Esophagus squamous epithelium (tissue), 5 donors: ENCODE measurements at regions not wholly inside any gene's neighbourhood (a gene's known extent, or its start where the extent isn't known, plus 50 kb on each side); places are given as distances from the start of the nearest gene placed in this dataset.

Source experiments
- DNase-seq: peaks from one replicate; lab custom pipeline; 2025; lab: John Stamatoyannopoulos, UW
- H3K27ac ChIP-seq, 4 donors: fragments of 200-600 bp; sonication (generic); one replicate each; pipeline ENCODE4 v1.5.1; 2016 to 2019; ENCODE audit warnings: mild to moderate bottlenecking in 1 of 4
- H3K27me3 ChIP-seq, 4 donors: fragments of 200-600 bp; sonication (generic); 1 replicate in 3 of 4; 2 replicates in 1 of 4; pipeline versions ENCODE4 v1.5.1 to v1.6.0; 2017 to 2021; ENCODE audit warnings: antibody characterized with exemption in 1 of 4
- H3K36me3 ChIP-seq, 3 donors: fragments of 200-600 bp; sonication (generic); one replicate each; pipeline ENCODE4 v1.5.1; 2016 to 2019
- H3K4me1 ChIP-seq, 3 donors: fragments of 200-600 bp; sonication (generic); one replicate each; pipeline ENCODE4 v1.5.1; 2017 to 2019
- H3K4me3 ChIP-seq, 4 donors: fragments of 200-600 bp; sonication (generic); 1 replicate in 3 of 4; 2 replicates in 1 of 4; pipeline ENCODE4 v1.5.1; 2016 to 2019; ENCODE audit warnings: mild to moderate bottlenecking in 2 of 4, moderate library complexity in 1 of 4
- H3K9me3 ChIP-seq, 3 donors: fragments of 200-600 bp; sonication (generic); one replicate each; pipeline ENCODE4 v1.5.1; 2016 to 2019
- CTCF ChIP-seq, 6 experiments: fragments of 450-650 bp in 4 of 6; fragments of 200-600 bp in 2 of 6; sonication (generic) in 2 of 6; IDR thresholded peaks; one replicate each; pipeline ENCODE4 v1.5.1; 2016 to 2019; ENCODE audit warnings: antibody characterized with exemption in 6 of 6, mild to moderate bottlenecking in 4 of 6, moderate library complexity in 4 of 6
- POLR2A ChIP-seq, 4 donors: fragments of 450-650 bp; IDR thresholded peaks; one replicate each; pipeline ENCODE4 v1.6.1; 2017; ENCODE audit warnings: antibody characterized with exemption in 4 of 4, mild to moderate bottlenecking in 4 of 4, moderate library complexity in 3 of 4
- WGBS, 2 donors: methylation state at CpG; one replicate each; pipeline ENCODE4 v1.1.5; 2018; 5-methylcytosine and 5-hydroxymethylcytosine counted together
- intact Hi-C: fragments of 100-400 bp; cut with DNase I; formaldehyde crosslinking; loops from one replicate; pipeline ENCODE4 v1.15.0; 2022
- donor health status: DM: yes; HTN: yes; CAD: no.

GRCh38 chr7:21217365-21217764 is 210.5 kb upstream of the SP4 start:
- intact Hi-C loops: no loop called here

GRCh38 chr7:21218155-21218554 is 209.7 kb upstream of the SP4 start:
- 61% methylated on average over 2 of the region's 2 CpGs for WGBS, 2 donors
- Histone ChIP-seq H3K9me3 (no peaks in the 10 kb centered on the region), H3K27me3 (no peaks in the 10 kb centered on the region), H3K36me3 (no peaks in the 10 kb centered on the region), H3K27ac (no peak overlapping the region), H3K4me3 (no peak overlapping the region), H3K4me1 (no peaks in the 10 kb centered on the region)
- TF ChIP-seq POLR2A (IDR thresholded peaks at IDR 0.05) (no peak), CTCF (IDR thresholded peaks at IDR 0.05) (no peak)
- intact Hi-C loops: no loop called here
- no peak for DNase-seq

More at GRCh38 chr7:21217365-21217764, 210.5 kb upstream of the SP4 start:
- DNase-seq: no peak
- H3K4me3 ChIP-seq: no peak overlapping the region
- no peaks in the 10 kb centered on the region for H3K4me1 ChIP-seq
- H3K27ac ChIP-seq: no peak overlapping the region
- WGBS, 2 donors: 37 to 91% methylated on average over 1 of the region's 1 CpG
- TF ChIP-seq CTCF (IDR thresholded peaks at IDR 0.05): no peak
- TF ChIP-seq POLR2A (IDR thresholded peaks at IDR 0.05): no peak
- peaks cover 0 to 3% (median 0%) of the 10 kb centered on the region in 4 donors for H3K27me3 ChIP-seq
- no peaks in the 10 kb centered on the region for H3K9me3 ChIP-seq
- no peaks in the 10 kb centered on the region for H3K36me3 ChIP-seq

GRCh38 chr7:21221130-21221529 is 206.8 kb upstream of the SP4 start:
- no peaks in the 10 kb centered on the region for H3K4me1 ChIP-seq
- 76 to 92% methylated on average over 9 to 12 of the region's 16 CpGs for WGBS, 2 donors
- DNase-seq: no peak
- no peak overlapping the region for H3K27ac ChIP-seq
- intact Hi-C loops: no loop called here
- no peak overlapping the region for H3K4me3 ChIP-seq
- peaks cover 0 to 3% (median 0%) of the 10 kb centered on the region in 4 donors for H3K27me3 ChIP-seq
- H3K9me3 ChIP-seq: no peaks in the 10 kb centered on the region
- TF ChIP-seq POLR2A (IDR thresholded peaks at IDR 0.05) (no peak), CTCF (IDR thresholded peaks at IDR 0.05) (no peak)
- H3K36me3 ChIP-seq: no peaks in the 10 kb centered on the region

- peaks cover 0 to 11% (median 0%) of the 10 kb centered on the region in 4 donors for H3K27me3 ChIP-seq
- 76 to 80% methylated on average over 5 of the region's 5 CpGs for WGBS, 2 donors
- TF ChIP-seq CTCF (IDR thresholded peaks at IDR 0.05) (no peak), POLR2A (IDR thresholded peaks at IDR 0.05) (no peak)
- no peaks in the 10 kb centered on the region for H3K9me3 ChIP-seq
- no peaks in the 10 kb centered on the region for H3K36me3 ChIP-seq
- intact Hi-C loops: no loop called here
- no peak overlapping the region for H3K4me3 ChIP-seq
- no peak overlapping the region for H3K27ac ChIP-seq
- H3K4me1 ChIP-seq: no peaks in the 10 kb centered on the region
- no peak for DNase-seq
Measured at GRCh38 chr7:21238400-21239116, 189.3 kb upstream of the SP4 start.

GRCh38 chr7:21243265-21243664 is 184.6 kb upstream of the SP4 start:
- H3K9me3 ChIP-seq: no peaks in the 10 kb centered on the region
- no peaks in the 10 kb centered on the region for H3K36me3 ChIP-seq
- H3K27ac ChIP-seq: no peak overlapping the region
- 42 to 52% methylated on average over 1 to 3 of the region's 3 CpGs for WGBS, 2 donors
- H3K27me3 ChIP-seq: peaks cover 0 to 48% (median 0%) of the 10 kb centered on the region in 4 donors
- no peak overlapping the region for H3K4me3 ChIP-seq
- no peak for DNase-seq
- no peak for TF ChIP-seq CTCF (IDR thresholded peaks at IDR 0.05)
- TF ChIP-seq POLR2A (IDR thresholded peaks at IDR 0.05): no peak
- intact Hi-C loops: no loop called here
- H3K4me1 ChIP-seq: no peaks in the 10 kb centered on the region
